Heart left ventricle (tissue), 13 donors: ENCODE measurements at regions not wholly inside any gene's neighbourhood (a gene's known extent, or its start where the extent isn't known, plus 50 kb on each side); places are given as distances from the start of the nearest gene placed in this dataset.

ENCODE experiments used
- CTCF ChIP-seq, 12 donors: fragments of 200-600 bp; sonication (generic) in 4 of 12; IDR thresholded peaks; one replicate each; pipeline versions ENCODE4 v1.5.0 to v1.8.0; 2018 to 2022; ENCODE audit warnings: antibody characterized with exemption in 12 of 12, mild to moderate bottlenecking in 5 of 12
- POLR2A ChIP-seq, 2 donors: fragments of 450-650 bp; IDR thresholded peaks; one replicate each; pipeline ENCODE4 v1.6.1; 2017; ENCODE audit warnings: antibody characterized with exemption in 2 of 2, mild to moderate bottlenecking in 2 of 2, moderate library complexity in 2 of 2
- donor health status: ischemic (EF 13 %, LVEDD 7.1; RV severe dilation, severe dysfunction).
- donor health status: DM: no; HTN: yes; CAD: no.
- donor health status: DM: no; HTN: no; CAD: no.
- donor health status: ischemic (EF 25% LVEDD 6.9; RV normal size, moderate dysfunction).
- donor health status: ischemic (EF 25% LVEDD 5.7; RV mildly dilated, moderate dysfunction).
- donor health status: ischemic (EF 35%, LVEDD 5.7; RV mildly dilated, moderate dysfunction).
- donor health status: nonischemic (EF 11% LVEDD 7.7; RV severe dilation, severe dysfunction).
- donor health status: DM: yes; HTN: yes; CAD: no.
- donor health status: PGD.
- donor health status: ischemic (EF 29% LVEDD 5.4; RV normal size, mild dysfunction).
- donor health status: nonischemic (EF 23%, LVEDD 6.1; RV moderate dilation, normal function).

GRCh38 chr4:67120369-67120768 lies 424.9 kb downstream of the CENPC start:
- TF ChIP-seq CTCF (IDR thresholded peaks at IDR 0.05) (no peak), POLR2A (IDR thresholded peaks at IDR 0.05) (no peak)
